Breast epithelium (tissue), 3 donors: ENCODE measurements at regions not wholly inside any gene's neighbourhood (a gene's known extent, or its start where the extent isn't known, plus 50 kb on each side); places are given as distances from the start of the nearest gene placed in this dataset.

Source experiments
- POLR2A ChIP-seq: fragments of 450-650 bp; IDR thresholded peaks from one replicate; pipeline ENCODE4 v1.6.1; 2016; ENCODE audit warnings: antibody characterized with exemption, mild to moderate bottlenecking, moderate library complexity
- TF ChIP-seq, protein P1 (sequence below), 3 donors: fragments of 450-650 bp; IDR thresholded peaks; one replicate each; pipeline ENCODE4 v1.5.1; 2016 to 2017; ENCODE audit warnings: antibody characterized with exemption in 3 of 3, mild to moderate bottlenecking in 3 of 3, moderate library complexity in 3 of 3

DNA sequence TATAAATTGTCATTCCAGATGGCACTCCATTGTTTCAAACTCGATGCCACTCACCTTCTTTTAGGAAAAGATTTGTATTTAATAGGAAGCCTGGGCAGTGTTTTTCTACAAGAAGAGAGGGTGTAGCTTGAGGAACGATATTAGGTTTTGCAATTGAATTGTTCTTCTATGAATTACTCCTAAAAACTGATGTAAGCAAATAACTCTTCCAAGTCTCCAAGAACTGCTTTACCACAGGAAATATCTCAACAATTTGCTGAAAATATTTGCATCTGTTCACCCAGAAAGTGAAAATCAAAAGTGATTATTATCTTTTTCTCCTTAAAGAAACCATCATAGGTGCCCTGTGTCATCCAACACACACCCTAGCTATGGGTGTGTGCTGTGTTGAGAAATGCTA lies 261.3 kb upstream of the MEOX2 start:
- no peak for TF ChIP-seq POLR2A
- TF ChIP-seq, protein P1, sequence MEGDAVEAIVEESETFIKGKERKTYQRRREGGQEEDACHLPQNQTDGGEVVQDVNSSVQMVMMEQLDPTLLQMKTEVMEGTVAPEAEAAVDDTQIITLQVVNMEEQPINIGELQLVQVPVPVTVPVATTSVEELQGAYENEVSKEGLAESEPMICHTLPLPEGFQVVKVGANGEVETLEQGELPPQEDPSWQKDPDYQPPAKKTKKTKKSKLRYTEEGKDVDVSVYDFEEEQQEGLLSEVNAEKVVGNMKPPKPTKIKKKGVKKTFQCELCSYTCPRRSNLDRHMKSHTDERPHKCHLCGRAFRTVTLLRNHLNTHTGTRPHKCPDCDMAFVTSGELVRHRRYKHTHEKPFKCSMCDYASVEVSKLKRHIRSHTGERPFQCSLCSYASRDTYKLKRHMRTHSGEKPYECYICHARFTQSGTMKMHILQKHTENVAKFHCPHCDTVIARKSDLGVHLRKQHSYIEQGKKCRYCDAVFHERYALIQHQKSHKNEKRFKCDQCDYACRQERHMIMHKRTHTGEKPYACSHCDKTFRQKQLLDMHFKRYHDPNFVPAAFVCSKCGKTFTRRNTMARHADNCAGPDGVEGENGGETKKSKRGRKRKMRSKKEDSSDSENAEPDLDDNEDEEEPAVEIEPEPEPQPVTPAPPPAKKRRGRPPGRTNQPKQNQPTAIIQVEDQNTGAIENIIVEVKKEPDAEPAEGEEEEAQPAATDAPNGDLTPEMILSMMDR (IDR thresholded peaks at IDR 0.05), result no peak
